ENCODE measurements at regions not wholly inside any gene's neighbourhood (a gene's known extent, or its start where the extent isn't known, plus 50 kb on each side); places are given as distances from the start of the nearest gene placed in this dataset.

GRCh38 chr11:87465716-87466115, 428.0 kb downstream of the TMEM135 start:
- Histone ChIP-seq H3K9ac (ENCODE audit: low read depth in 1 of 2, low read length in 2 of 2) (no peak overlapping the region), H3K27me3 (ENCODE audit: control insufficient read depth in 4 of 4, insufficient read depth in 4 of 4, low read length in 3 of 4) (no peaks in the 10 kb centered on the region), H3K27ac (ENCODE audit: low read depth in 1 of 2, low read length in 2 of 2) (no peak overlapping the region), H3K9me3 (ENCODE audit: control insufficient read depth in 4 of 4, low read length in 3 of 4) (no peaks in the 10 kb centered on the region), H3K36me3 (ENCODE audit: control insufficient read depth in 4 of 4, insufficient read depth in 3 of 4, low read depth in 1 of 4, low read length in 3 of 4) (no peaks in the 10 kb centered on the region), H3K4me3 (ENCODE audit: low read depth in 1 of 3, low read length in 3 of 3) (no peak overlapping the region), H3K4me1 (ENCODE audit: control insufficient read depth in 4 of 4, insufficient read depth in 4 of 4, low read length in 3 of 4) (no peaks in the 10 kb centered on the region)
- 83% methylated on average over 4 of the region's 4 CpGs for WGBS
- TF ChIP-seq NR2F2 (IDR thresholded peaks at IDR 0.05) (no peak), SP1 (IDR thresholded peaks at IDR 0.05) (no peak), MAX (IDR thresholded peaks at IDR 0.05) (no peak), CTCF (IDR thresholded peaks at IDR 0.05; ENCODE audit: low read depth, low read length, missing input control) (no peak), FOXA1 (IDR thresholded peaks at IDR 0.05) (no peak), ZBTB33 (IDR thresholded peaks at IDR 0.05) (no peak), ATF3 (IDR thresholded peaks at IDR 0.05) (no peak), FOXA2 (IDR thresholded peaks at IDR 0.05) (no peak), GABPA (IDR thresholded peaks at IDR 0.05 in 1 of 2, conservative IDR thresholded peaks at IDR 0.05 in 1 of 2) (no peak), REST (IDR thresholded peaks at IDR 0.05) (no peak), RXRA (IDR thresholded peaks at IDR 0.05) (no peak), JUND (IDR thresholded peaks at IDR 0.05) (no peak), EGR1 (IDR thresholded peaks at IDR 0.05; ENCODE audit: low read depth in 2 of 2) (no peak), HNF4A (conservative IDR thresholded peaks at IDR 0.05) (no peak), RAD21 (IDR thresholded peaks at IDR 0.05) (no peak), HNF4G (IDR thresholded peaks at IDR 0.05) (no peak)
- DNase-seq (ENCODE audit: low spot score) = no peak

GRCh38 chr11:87463486-87464102, 425.9 kb downstream of the TMEM135 start:
- H3K4me3 ChIP-seq (ENCODE audit: low read depth in 1 of 3, low read length in 3 of 3) = no peak overlapping the region
- WGBS = 86% methylated on average over 4 of the region's 4 CpGs
- no peaks in the 10 kb centered on the region for H3K9me3 ChIP-seq (ENCODE audit: control insufficient read depth in 4 of 4, low read length in 3 of 4)
- no peaks in the 10 kb centered on the region for H3K27me3 ChIP-seq (ENCODE audit: control insufficient read depth in 4 of 4, insufficient read depth in 4 of 4, low read length in 3 of 4)
- no peak for DNase-seq (ENCODE audit: low spot score)
- no peak overlapping the region for H3K27ac ChIP-seq (ENCODE audit: low read depth in 1 of 2, low read length in 2 of 2)
- TF ChIP-seq TAF1 (conservative IDR thresholded peaks at IDR 0.05) = no peak
- no peak for TF ChIP-seq ATF3 (IDR thresholded peaks at IDR 0.05)
- peak in 1 of 2 donors; percentile 7 for TF ChIP-seq RAD21 (IDR thresholded peaks at IDR 0.05)
- no peak overlapping the region for H3K9ac ChIP-seq (ENCODE audit: low read depth in 1 of 2, low read length in 2 of 2)
- H3K4me1 ChIP-seq (ENCODE audit: control insufficient read depth in 4 of 4, insufficient read depth in 4 of 4, low read length in 3 of 4) = no peaks in the 10 kb centered on the region
- no peaks in the 10 kb centered on the region for H3K36me3 ChIP-seq (ENCODE audit: control insufficient read depth in 4 of 4, insufficient read depth in 3 of 4, low read depth in 1 of 4, low read length in 3 of 4)

All from liver (tissue), 8 donors.